Esophagus squamous epithelium (tissue), 5 donors: ENCODE measurements at regions not wholly inside any gene's neighbourhood (a gene's known extent, or its start where the extent isn't known, plus 50 kb on each side); places are given as distances from the start of the nearest gene placed in this dataset.

Experiments
- DNase-seq: peaks from one replicate; lab custom pipeline; 2025; lab: John Stamatoyannopoulos, UW
- H3K27ac ChIP-seq, 4 donors: fragments of 200-600 bp; sonication (generic); one replicate each; pipeline ENCODE4 v1.5.1; 2016 to 2019; ENCODE audit warnings: mild to moderate bottlenecking in 1 of 4
- H3K27me3 ChIP-seq, 4 donors: fragments of 200-600 bp; sonication (generic); 1 replicate in 3 of 4; 2 replicates in 1 of 4; pipeline versions ENCODE4 v1.5.1 to v1.6.0; 2017 to 2021; ENCODE audit warnings: antibody characterized with exemption in 1 of 4
- H3K36me3 ChIP-seq, 3 donors: fragments of 200-600 bp; sonication (generic); one replicate each; pipeline ENCODE4 v1.5.1; 2016 to 2019
- H3K4me1 ChIP-seq, 3 donors: fragments of 200-600 bp; sonication (generic); one replicate each; pipeline ENCODE4 v1.5.1; 2017 to 2019
- H3K4me3 ChIP-seq, 4 donors: fragments of 200-600 bp; sonication (generic); 1 replicate in 3 of 4; 2 replicates in 1 of 4; pipeline ENCODE4 v1.5.1; 2016 to 2019; ENCODE audit warnings: mild to moderate bottlenecking in 2 of 4, moderate library complexity in 1 of 4
- H3K9me3 ChIP-seq, 3 donors: fragments of 200-600 bp; sonication (generic); one replicate each; pipeline ENCODE4 v1.5.1; 2016 to 2019
- CTCF ChIP-seq, 6 experiments: fragments of 450-650 bp in 4 of 6; fragments of 200-600 bp in 2 of 6; sonication (generic) in 2 of 6; IDR thresholded peaks; one replicate each; pipeline ENCODE4 v1.5.1; 2016 to 2019; ENCODE audit warnings: antibody characterized with exemption in 6 of 6, mild to moderate bottlenecking in 4 of 6, moderate library complexity in 4 of 6
- POLR2A ChIP-seq, 4 donors: fragments of 450-650 bp; IDR thresholded peaks; one replicate each; pipeline ENCODE4 v1.6.1; 2017; ENCODE audit warnings: antibody characterized with exemption in 4 of 4, mild to moderate bottlenecking in 4 of 4, moderate library complexity in 3 of 4
- whole genome bisulfite sequencing, 2 donors: methylation state at CpG; one replicate each; pipeline ENCODE4 v1.1.5; 2018; 5-methylcytosine and 5-hydroxymethylcytosine counted together
- intact Hi-C: fragments of 100-400 bp; cut with DNase I; formaldehyde crosslinking; loops from one replicate; pipeline ENCODE4 v1.15.0; 2022
- donor health status: DM: yes; HTN: yes; CAD: no.

GRCh38 chr3:71924721-71925120 lies 139.8 kb upstream of the PROK2 start:
- Histone ChIP-seq H3K36me3 (no peaks in the 10 kb centered on the region), H3K4me3 (no peak overlapping the region), H3K4me1 (peaks cover 0 to 16% (median 0%) of the 10 kb centered on the region in 3 donors), H3K9me3 (no peaks in the 10 kb centered on the region), H3K27ac (no peak overlapping the region), H3K27me3 (peaks cover 0 to 5% (median 0%) of the 10 kb centered on the region in 4 donors)
- TF ChIP-seq CTCF (IDR thresholded peaks at IDR 0.05) (no peak), POLR2A (IDR thresholded peaks at IDR 0.05) (no peak)
- intact Hi-C loops: no loop called here
- 56 to 61% methylated on average over 2 of the region's 2 CpGs for WGBS, 2 donors
- no peak for DNase-seq

DNA sequence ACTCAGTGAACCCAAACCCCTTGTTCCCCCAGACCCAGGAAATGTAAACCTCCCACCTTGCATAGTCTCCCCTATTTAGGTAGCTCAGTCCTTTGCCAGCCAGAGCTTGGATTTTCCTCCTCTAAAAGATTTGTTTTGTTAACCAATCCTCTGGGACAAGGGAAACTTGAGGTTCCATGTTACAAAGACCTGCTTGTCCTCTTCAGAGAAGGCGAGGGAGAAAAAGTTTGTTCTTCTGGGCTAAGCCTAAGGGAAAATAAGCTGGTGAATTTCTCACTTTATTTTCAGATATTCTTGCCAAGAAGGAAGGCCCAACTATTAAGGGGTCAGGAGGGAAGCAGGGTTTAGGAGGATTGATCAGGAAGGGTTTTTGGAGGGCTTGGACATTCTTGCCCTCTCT lies 136.1 kb upstream of the PROK2 start:
- TF ChIP-seq CTCF (IDR thresholded peaks at IDR 0.05) (no peak), POLR2A (IDR thresholded peaks at IDR 0.05) (no peak)
- Histone ChIP-seq H3K9me3 (no peaks in the 10 kb centered on the region), H3K27ac (no peak overlapping the region), H3K36me3 (no peaks in the 10 kb centered on the region), H3K27me3 (peaks cover 0 to 5% (median 0%) of the 10 kb centered on the region in 4 donors), H3K4me3 (no peak overlapping the region), H3K4me1 (peaks cover 0 to 16% (median 0%) of the 10 kb centered on the region in 3 donors)
- WGBS, 2 donors: 100% methylated on average over 1 of the region's 1 CpG; no CpG with 5 or more reads in 1 of the 2 donors
- DNase-seq: no peak
- intact Hi-C loops: no loop called here

GRCh38 chr3:71919572-71919971 lies 134.6 kb upstream of the PROK2 start:
- no peaks in the 10 kb centered on the region for H3K36me3 ChIP-seq
- 81 to 86% methylated on average over 3 of the region's 3 CpGs for WGBS, 2 donors
- no peaks in the 10 kb centered on the region for H3K9me3 ChIP-seq
- peaks cover 0 to 2% (median 0%) of the 10 kb centered on the region in 3 donors for H3K4me1 ChIP-seq
- no peak overlapping the region for H3K4me3 ChIP-seq
- DNase-seq: no peak
- peaks cover 0 to 5% (median 0%) of the 10 kb centered on the region in 4 donors for H3K27me3 ChIP-seq
- TF ChIP-seq POLR2A (IDR thresholded peaks at IDR 0.05) (no peak), CTCF (IDR thresholded peaks at IDR 0.05) (no peak)
- H3K27ac ChIP-seq: no peak overlapping the region
- intact Hi-C loops: no loop called here

DNA sequence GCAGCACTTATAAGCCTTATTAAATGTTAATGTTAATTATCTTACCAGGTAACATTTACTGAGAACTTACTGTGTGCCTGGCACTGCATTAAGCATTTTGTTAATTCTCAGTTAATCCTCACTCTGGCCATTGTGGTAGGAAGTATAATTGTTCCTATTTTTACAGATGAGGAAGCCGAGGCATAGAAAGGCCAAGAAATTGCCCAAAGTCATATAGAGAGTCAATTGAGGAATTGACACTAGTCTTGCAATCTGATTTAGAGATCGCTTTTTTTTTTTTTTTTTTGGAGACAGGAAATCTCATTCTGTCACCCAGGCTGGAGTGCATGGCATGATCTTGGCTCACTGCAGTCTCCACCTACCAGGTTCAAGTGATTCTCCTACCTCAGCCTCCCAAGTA lies 132.6 kb upstream of the PROK2 start:
- H3K4me1 ChIP-seq: no peaks in the 10 kb centered on the region
- 68 to 76% methylated on average over 2 of the region's 2 CpGs for WGBS, 2 donors
- no peak overlapping the region for H3K4me3 ChIP-seq
- H3K27me3 ChIP-seq: peaks cover 0 to 5% (median 0%) of the 10 kb centered on the region in 4 donors
- no peaks in the 10 kb centered on the region for H3K9me3 ChIP-seq
- TF ChIP-seq POLR2A (IDR thresholded peaks at IDR 0.05): no peak
- no peak for TF ChIP-seq CTCF (IDR thresholded peaks at IDR 0.05)
- no peak overlapping the region for H3K27ac ChIP-seq
- no peak for DNase-seq
- H3K36me3 ChIP-seq: no peaks in the 10 kb centered on the region
- intact Hi-C loops: no loop called here

DNA sequence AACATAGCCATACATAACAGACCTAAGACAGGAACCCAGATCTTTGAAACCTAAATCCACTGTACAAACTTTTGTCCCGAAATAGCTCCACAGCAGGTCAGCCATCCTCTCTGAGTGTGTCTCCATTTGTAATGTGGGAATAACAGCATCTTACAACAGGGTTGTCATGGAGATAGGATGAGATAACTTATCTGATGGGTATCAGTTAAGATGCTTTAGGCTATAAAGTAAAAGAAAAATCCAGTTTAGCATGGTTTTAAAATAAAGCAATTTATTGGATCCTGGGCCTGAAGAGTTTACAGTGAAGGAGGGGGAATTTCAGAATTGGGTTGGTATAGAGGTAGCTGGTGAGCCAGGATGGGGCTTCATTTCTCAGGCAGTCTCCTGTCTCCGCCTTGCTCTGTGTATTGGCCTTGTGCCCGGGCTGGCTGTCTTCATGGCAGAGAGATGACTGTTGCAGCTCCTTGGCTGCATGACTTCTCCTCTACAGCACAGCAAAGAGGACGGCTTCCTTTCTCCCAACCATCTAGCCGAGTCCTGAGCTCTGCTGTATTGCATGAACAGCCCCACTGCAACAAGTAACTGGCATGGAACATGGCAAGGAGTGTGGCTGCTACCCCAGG lies 131.9 kb upstream of the PROK2 start:
- H3K27ac ChIP-seq: no peak overlapping the region
- no peaks in the 10 kb centered on the region for H3K4me1 ChIP-seq
- 45 to 46% methylated on average over 4 to 5 of the region's 5 CpGs for WGBS, 2 donors
- intact Hi-C loops: no loop called here
- no peak for DNase-seq
- H3K27me3 ChIP-seq: peaks cover 0 to 5% (median 0%) of the 10 kb centered on the region in 4 donors
- no peak overlapping the region for H3K4me3 ChIP-seq
- H3K9me3 ChIP-seq: no peaks in the 10 kb centered on the region
- H3K36me3 ChIP-seq: no peaks in the 10 kb centered on the region
- TF ChIP-seq CTCF (IDR thresholded peaks at IDR 0.05) (no peak), POLR2A (IDR thresholded peaks at IDR 0.05) (no peak)
